Activated naive CD4-positive, alpha-beta T cell treated with anti-CD3 and anti-CD28 coated beads, Interleukin-2, amount 50 U/mL, for 24 hours (primary cell): ENCODE measurements at regions not wholly inside any gene's neighbourhood (a gene's known extent, or its start where the extent isn't known, plus 50 kb on each side); places are given as distances from the start of the nearest gene placed in this dataset.
"Not testable (repeated sequence)": the region's sequence is repeated elsewhere in the genome, so short reads cannot be mapped to it uniquely, and the experiment has no call there.

Source experiments
- H3K27ac Mint-ChIP-seq: one replicate; pipeline ENCODE4 v1.8.0; 2021; ENCODE audit warnings: mild to moderate bottlenecking, mixed read lengths
- H3K27me3 Mint-ChIP-seq: one replicate; pipeline ENCODE4 v1.8.0; 2021; ENCODE audit warnings: mixed read lengths
- H3K36me3 Mint-ChIP-seq: one replicate; pipeline ENCODE4 v1.8.0; 2021; ENCODE audit warnings: mixed read lengths
- H3K4me1 Mint-ChIP-seq: one replicate; pipeline ENCODE4 v1.8.0; 2021; ENCODE audit warnings: mixed read lengths
- H3K4me3 Mint-ChIP-seq: one replicate; pipeline ENCODE4 v1.8.0; 2021; ENCODE audit warnings: mild to moderate bottlenecking, mixed read lengths
- H3K9me3 Mint-ChIP-seq: one replicate; pipeline ENCODE4 v1.8.0; 2021; ENCODE audit warnings: mixed read lengths

- no peaks in the 10 kb centered on the region for H3K9me3 Mint-ChIP-seq
- no peaks in the 10 kb centered on the region for H3K36me3 Mint-ChIP-seq
- H3K27me3 Mint-ChIP-seq = no peaks in the 10 kb centered on the region
- H3K4me3 Mint-ChIP-seq = no peak overlapping the region
- no peak overlapping the region for H3K27ac Mint-ChIP-seq
- peaks cover 27% of the 10 kb centered on the region for H3K4me1 Mint-ChIP-seq
Measured at GRCh38 chrX:124725502-124725901, 379.1 kb downstream of the SH2D1A start.

- Mint-ChIP-seq H3K36me3 (no peaks in the 10 kb centered on the region), H3K27me3 (no peaks in the 10 kb centered on the region), H3K4me1 (peaks cover 35% of the 10 kb centered on the region), H3K9me3 (no peaks in the 10 kb centered on the region), H3K27ac (no peak overlapping the region), H3K4me3 (peak overlapping the region; percentile 11)
Measured at GRCh38 chrX:124726292-124726691, 379.9 kb downstream of the SH2D1A start.

- Mint-ChIP-seq H3K4me1 (peaks cover 41% of the 10 kb centered on the region), H3K36me3 (no peaks in the 10 kb centered on the region), H3K4me3 (no peak overlapping the region), H3K27ac (no peak overlapping the region), H3K27me3 (no peaks in the 10 kb centered on the region), H3K9me3 (no peaks in the 10 kb centered on the region)
Measured at GRCh38 chrX:124726881-124727280, 380.5 kb downstream of the SH2D1A start.

- Mint-ChIP-seq H3K27ac (peak overlapping the region; percentile 47), H3K36me3 (no peaks in the 10 kb centered on the region), H3K9me3 (no peaks in the 10 kb centered on the region), H3K4me1 (peaks cover 37% of the 10 kb centered on the region), H3K4me3 (peak overlapping the region; percentile 67), H3K27me3 (no peaks in the 10 kb centered on the region)
Measured at GRCh38 chrX:124736553-124737270, 390.3 kb downstream of the SH2D1A start.

GRCh38 chrX:124737771-124738170 lies 391.4 kb downstream of the SH2D1A start:
- Mint-ChIP-seq H3K9me3 (no peaks in the 10 kb centered on the region), H3K4me1 (peaks cover 30% of the 10 kb centered on the region), H3K4me3 (no peak overlapping the region), H3K27ac (no peak overlapping the region), H3K36me3 (no peaks in the 10 kb centered on the region), H3K27me3 (no peaks in the 10 kb centered on the region)

GRCh38 chrX:124747295-124747694 lies 400.9 kb downstream of the SH2D1A start:
- H3K36me3 Mint-ChIP-seq = no peaks in the 10 kb centered on the region
- H3K4me1 Mint-ChIP-seq = peaks cover 3% of the 10 kb centered on the region
- H3K27ac Mint-ChIP-seq = no peak overlapping the region
- H3K27me3 Mint-ChIP-seq = peaks cover 2% of the 10 kb centered on the region
- no peak overlapping the region for H3K4me3 Mint-ChIP-seq
- H3K9me3 Mint-ChIP-seq = no peaks in the 10 kb centered on the region

GRCh38 chrX:124764354-124764753 lies 418.0 kb downstream of the SH2D1A start:
- Mint-ChIP-seq H3K9me3 (no peaks in the 10 kb centered on the region), H3K4me1 (no peaks in the 10 kb centered on the region), H3K36me3 (no peaks in the 10 kb centered on the region), H3K27ac (no peak overlapping the region), H3K4me3 (no peak overlapping the region), H3K27me3 (no peaks in the 10 kb centered on the region)

GRCh38 chrX:124769166-124769565 lies 422.8 kb downstream of the SH2D1A start:
- no peaks in the 10 kb centered on the region for H3K27me3 Mint-ChIP-seq
- no peaks in the 10 kb centered on the region for H3K4me1 Mint-ChIP-seq
- H3K36me3 Mint-ChIP-seq = no peaks in the 10 kb centered on the region
- H3K4me3 Mint-ChIP-seq = no peak overlapping the region
- no peak overlapping the region for H3K27ac Mint-ChIP-seq
- H3K9me3 Mint-ChIP-seq = no peaks in the 10 kb centered on the region

- no peak overlapping the region for H3K27ac Mint-ChIP-seq
- H3K36me3 Mint-ChIP-seq = no peaks in the 10 kb centered on the region
- no peaks in the 10 kb centered on the region for H3K27me3 Mint-ChIP-seq
- no peak overlapping the region for H3K4me3 Mint-ChIP-seq
- H3K9me3 Mint-ChIP-seq = no peaks in the 10 kb centered on the region
- H3K4me1 Mint-ChIP-seq = no peaks in the 10 kb centered on the region
Measured at GRCh38 chrX:124771292-124771691, 424.9 kb downstream of the SH2D1A start.

- not testable (repeated sequence) for H3K27ac Mint-ChIP-seq, H3K4me1 Mint-ChIP-seq, H3K9me3 Mint-ChIP-seq, H3K27me3 Mint-ChIP-seq, H3K4me3 Mint-ChIP-seq, H3K36me3 Mint-ChIP-seq
Measured at GRCh38 chrX:124788253-124788652, 441.9 kb downstream of the SH2D1A start.

- H3K4me1 Mint-ChIP-seq, H3K27ac Mint-ChIP-seq: not testable (repeated sequence)
Measured at GRCh38 chrX:124789874-124790273, 443.5 kb downstream of the SH2D1A start.

GRCh38 chrX:124791492-124792095 lies 445.2 kb downstream of the SH2D1A start:
- Mint-ChIP-seq H3K4me3 (no peak overlapping the region), H3K9me3 (no peaks in the 10 kb centered on the region), H3K27me3 (no peaks in the 10 kb centered on the region), H3K27ac (no peak overlapping the region), H3K4me1 (no peaks in the 10 kb centered on the region), H3K36me3 (no peaks in the 10 kb centered on the region)

More at GRCh38 chrX:124789874-124790273, 443.5 kb downstream of the SH2D1A start:
- H3K36me3 Mint-ChIP-seq, H3K27me3 Mint-ChIP-seq, H3K9me3 Mint-ChIP-seq, H3K4me3 Mint-ChIP-seq: not testable (repeated sequence)

GRCh38 chrX:124796989-124797388 lies 450.6 kb downstream of the SH2D1A start:
- Mint-ChIP-seq H3K4me1 (no peaks in the 10 kb centered on the region), H3K27ac (no peak overlapping the region), H3K36me3 (peaks cover 2% of the 10 kb centered on the region), H3K4me3 (no peak overlapping the region), H3K9me3 (peaks cover 13% of the 10 kb centered on the region), H3K27me3 (no peaks in the 10 kb centered on the region)

- Mint-ChIP-seq H3K36me3 (peaks cover 2% of the 10 kb centered on the region), H3K4me1 (no peaks in the 10 kb centered on the region), H3K27ac (no peak overlapping the region), H3K4me3 (no peak overlapping the region), H3K9me3 (peaks cover 23% of the 10 kb centered on the region), H3K27me3 (no peaks in the 10 kb centered on the region)
Measured at GRCh38 chrX:124804962-124805361, 458.6 kb downstream of the SH2D1A start.

- Mint-ChIP-seq H3K36me3 (peaks cover 2% of the 10 kb centered on the region), H3K27me3 (no peaks in the 10 kb centered on the region), H3K4me3 (no peak overlapping the region), H3K4me1 (no peaks in the 10 kb centered on the region), H3K27ac (no peak overlapping the region), H3K9me3 (peaks cover 20% of the 10 kb centered on the region)
Measured at GRCh38 chrX:124805486-124805885, 459.1 kb downstream of the SH2D1A start.

- H3K27ac Mint-ChIP-seq = no peak overlapping the region
- no peaks in the 10 kb centered on the region for H3K36me3 Mint-ChIP-seq
- H3K4me3 Mint-ChIP-seq = no peak overlapping the region
- no peaks in the 10 kb centered on the region for H3K4me1 Mint-ChIP-seq
- no peaks in the 10 kb centered on the region for H3K9me3 Mint-ChIP-seq
- no peaks in the 10 kb centered on the region for H3K27me3 Mint-ChIP-seq
Measured at GRCh38 chrX:124814106-124814505, 467.7 kb downstream of the SH2D1A start.

GRCh38 chrX:124818033-124818432 lies 471.7 kb downstream of the SH2D1A start:
- H3K4me3 Mint-ChIP-seq = no peak overlapping the region
- H3K27ac Mint-ChIP-seq = no peak overlapping the region
- H3K9me3 Mint-ChIP-seq = no peaks in the 10 kb centered on the region
- no peaks in the 10 kb centered on the region for H3K4me1 Mint-ChIP-seq
- no peaks in the 10 kb centered on the region for H3K36me3 Mint-ChIP-seq
- H3K27me3 Mint-ChIP-seq = no peaks in the 10 kb centered on the region
